ENCODE measurements at regions not wholly inside any gene's neighbourhood (a gene's known extent, or its start where the extent isn't known, plus 50 kb on each side); places are given as distances from the start of the nearest gene placed in this dataset.

- H3K36me3 Mint-ChIP-seq (ENCODE audit: low read depth): no peaks in the 10 kb centered on the region
- no peak overlapping the region for H3K27ac Mint-ChIP-seq
- H3K4me3 Mint-ChIP-seq: no peak overlapping the region
- peaks cover under 1% of the 10 kb centered on the region for H3K4me1 Mint-ChIP-seq
- TF ChIP-seq CTCF (IDR thresholded peaks at IDR 0.05; ENCODE audit: unreplicated experiment in 3 of 3): no peak
- H3K9me3 Mint-ChIP-seq: peaks cover 2% of the 10 kb centered on the region
- H3K27me3 Mint-ChIP-seq (ENCODE audit: low read depth): peaks cover 3% of the 10 kb centered on the region
Measured at GRCh38 chr3:5458526-5458925, 271.0 kb downstream of the EDEM1 start.

GRCh38 chr3:5462086-5462485 lies 274.6 kb downstream of the EDEM1 start:
- Mint-ChIP-seq H3K36me3 (ENCODE audit: low read depth) (no peaks in the 10 kb centered on the region), H3K4me1 (peaks cover 7% of the 10 kb centered on the region), H3K4me3 (no peak overlapping the region), H3K27me3 (ENCODE audit: low read depth) (no peaks in the 10 kb centered on the region), H3K9me3 (peaks cover 2% of the 10 kb centered on the region), H3K27ac (no peak overlapping the region)
- no peak for TF ChIP-seq CTCF (IDR thresholded peaks at IDR 0.05; ENCODE audit: unreplicated experiment in 3 of 3)

GRCh38 chr3:5463991-5464390 lies 276.5 kb downstream of the EDEM1 start:
- Mint-ChIP-seq H3K27me3 (ENCODE audit: low read depth) (no peaks in the 10 kb centered on the region), H3K4me3 (no peak overlapping the region), H3K9me3 (no peaks in the 10 kb centered on the region), H3K36me3 (ENCODE audit: low read depth) (no peaks in the 10 kb centered on the region), H3K27ac (no peak overlapping the region), H3K4me1 (peaks cover 7% of the 10 kb centered on the region)
- no peak for TF ChIP-seq CTCF (IDR thresholded peaks at IDR 0.05; ENCODE audit: unreplicated experiment in 3 of 3)

- Mint-ChIP-seq H3K4me3 (no peak overlapping the region), H3K36me3 (ENCODE audit: low read depth) (no peaks in the 10 kb centered on the region), H3K27me3 (ENCODE audit: low read depth) (no peaks in the 10 kb centered on the region), H3K27ac (no peak overlapping the region), H3K4me1 (peaks cover 7% of the 10 kb centered on the region), H3K9me3 (no peaks in the 10 kb centered on the region)
- TF ChIP-seq CTCF (IDR thresholded peaks at IDR 0.05; ENCODE audit: unreplicated experiment in 3 of 3): no peak
Measured at GRCh38 chr3:5464649-5465048, 277.1 kb downstream of the EDEM1 start.

- H3K27me3 Mint-ChIP-seq (ENCODE audit: low read depth): no peaks in the 10 kb centered on the region
- TF ChIP-seq CTCF (IDR thresholded peaks at IDR 0.05; ENCODE audit: unreplicated experiment in 3 of 3): no peak
- H3K27ac Mint-ChIP-seq: no peak overlapping the region
- H3K36me3 Mint-ChIP-seq (ENCODE audit: low read depth): no peaks in the 10 kb centered on the region
- peaks cover 7% of the 10 kb centered on the region for H3K4me1 Mint-ChIP-seq
- H3K4me3 Mint-ChIP-seq: no peak overlapping the region
- H3K9me3 Mint-ChIP-seq: no peaks in the 10 kb centered on the region
Measured at GRCh38 chr3:5465183-5465582, 277.7 kb downstream of the EDEM1 start.

GRCh38 chr3:5466065-5466464 lies 278.6 kb downstream of the EDEM1 start:
- H3K9me3 Mint-ChIP-seq: no peaks in the 10 kb centered on the region
- no peak for TF ChIP-seq CTCF (IDR thresholded peaks at IDR 0.05; ENCODE audit: unreplicated experiment in 3 of 3)
- H3K4me1 Mint-ChIP-seq: peaks cover 7% of the 10 kb centered on the region
- no peaks in the 10 kb centered on the region for H3K27me3 Mint-ChIP-seq (ENCODE audit: low read depth)
- H3K27ac Mint-ChIP-seq: no peak overlapping the region
- no peak overlapping the region for H3K4me3 Mint-ChIP-seq
- H3K36me3 Mint-ChIP-seq (ENCODE audit: low read depth): no peaks in the 10 kb centered on the region
